Erythroblast (primary cell): ENCODE measurements at regions not wholly inside any gene's neighbourhood (a gene's known extent, or its start where the extent isn't known, plus 50 kb on each side); places are given as distances from the start of the nearest gene placed in this dataset.

ENCODE experiments used
- GATA1 ChIP-seq: IDR thresholded peaks from 2 replicates; pipeline ENCODE4 v1.6.1; 2011; ENCODE audit warnings: low read depth, mild to moderate bottlenecking, control low read depth, low read length, moderate library complexity
- POLR2A ChIP-seq: IDR thresholded peaks from 2 replicates; pipeline ENCODE4 v1.6.1; 2011; ENCODE audit warnings: mild to moderate bottlenecking, low read length

- TF ChIP-seq POLR2A (no peak), GATA1 (no peak)
Measured at GRCh38 chrX:97743014-97743413, 859.3 kb downstream of the RPA4 start.
